Right kidney (tissue), 1 donor: ENCODE measurements at regions not wholly inside any gene's neighbourhood (a gene's known extent, or its start where the extent isn't known, plus 50 kb on each side); places are given as distances from the start of the nearest gene placed in this dataset.

Experiments
- DNase-seq: peaks from one replicate; pipeline ENCODE4 v3.0.0-alpha.2; 2016

DNA sequence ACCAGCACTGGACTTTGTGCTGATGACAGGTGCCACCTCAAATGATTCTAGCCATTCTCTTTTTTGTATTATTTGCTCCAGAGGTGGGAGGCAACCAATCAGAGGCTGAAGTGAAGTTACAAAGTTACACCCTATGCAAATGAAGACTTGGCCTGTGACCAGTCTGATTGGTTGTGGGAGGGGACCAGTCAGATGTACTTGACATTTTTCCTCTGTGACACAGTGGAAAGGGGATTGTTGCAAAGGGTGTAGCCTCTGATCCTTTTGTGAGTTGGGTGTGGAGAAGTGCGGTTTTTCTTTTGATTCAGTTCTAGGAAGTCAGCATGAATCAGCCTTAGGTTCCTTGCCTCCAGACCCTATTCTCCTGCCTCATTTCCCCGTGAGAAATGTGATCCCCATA is 244.0 kb downstream of the ARL6IP6 start:
- DNase-seq, result no peak

DNA sequence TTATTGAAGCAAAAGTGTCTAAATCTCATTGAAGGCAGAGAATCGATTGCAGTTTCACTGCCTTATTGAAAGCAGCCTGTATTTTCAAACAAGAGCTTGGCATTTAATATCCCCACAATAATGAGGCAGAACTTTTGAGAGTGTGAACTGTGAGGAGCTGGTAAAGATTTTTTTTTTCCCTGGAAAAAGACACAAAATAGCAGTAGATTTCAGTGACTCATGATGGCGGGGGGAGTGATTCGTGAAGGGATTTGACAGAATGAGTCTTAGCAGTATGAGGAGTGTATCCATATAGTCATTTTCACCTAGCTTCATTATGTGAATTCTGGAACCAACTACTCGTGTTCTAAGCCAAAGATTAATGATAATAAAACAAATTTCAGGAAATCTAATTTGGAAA is 242.9 kb downstream of the ARL6IP6 start:
- no peak for DNase-seq

DNA sequence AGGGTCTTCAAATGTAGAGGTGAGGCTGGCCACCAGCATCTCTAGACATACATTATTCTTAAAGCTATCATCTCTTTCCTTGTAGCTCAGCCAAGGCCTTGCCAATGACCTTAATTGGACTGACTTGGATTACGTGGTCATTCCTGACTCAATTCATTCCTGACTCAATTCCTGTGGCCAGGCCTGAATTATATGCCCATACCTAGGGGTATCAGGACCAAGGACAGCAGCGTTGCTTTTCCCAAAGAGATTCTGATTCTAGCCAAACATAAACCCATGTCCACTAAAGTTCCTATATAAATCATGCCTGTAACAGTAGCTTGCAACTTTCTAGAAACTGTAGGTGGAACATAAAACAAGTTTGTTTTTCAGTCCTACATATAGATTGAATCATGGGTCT is 231.7 kb downstream of the ARL6IP6 start:
- no peak for DNase-seq

DNA sequence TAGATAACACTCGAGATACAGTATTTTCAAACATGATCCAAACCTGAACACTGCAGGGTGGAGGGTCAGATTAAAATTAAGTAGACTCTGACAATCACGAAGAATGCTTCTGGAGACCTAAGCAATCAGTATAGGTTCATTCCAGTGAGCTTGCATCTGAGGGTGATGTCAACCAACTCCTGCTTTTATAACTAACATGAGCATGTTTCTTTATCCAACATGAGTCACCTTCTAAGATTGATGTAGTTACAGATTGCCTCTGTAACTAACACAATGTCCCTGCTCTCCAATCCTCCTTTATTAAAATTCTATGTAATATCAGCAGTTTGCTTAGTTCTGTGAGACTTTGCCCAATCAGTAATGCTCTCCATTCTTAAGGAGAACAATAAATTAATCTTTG is 225.7 kb downstream of the ARL6IP6 start:
- DNase-seq, result no peak

DNA sequence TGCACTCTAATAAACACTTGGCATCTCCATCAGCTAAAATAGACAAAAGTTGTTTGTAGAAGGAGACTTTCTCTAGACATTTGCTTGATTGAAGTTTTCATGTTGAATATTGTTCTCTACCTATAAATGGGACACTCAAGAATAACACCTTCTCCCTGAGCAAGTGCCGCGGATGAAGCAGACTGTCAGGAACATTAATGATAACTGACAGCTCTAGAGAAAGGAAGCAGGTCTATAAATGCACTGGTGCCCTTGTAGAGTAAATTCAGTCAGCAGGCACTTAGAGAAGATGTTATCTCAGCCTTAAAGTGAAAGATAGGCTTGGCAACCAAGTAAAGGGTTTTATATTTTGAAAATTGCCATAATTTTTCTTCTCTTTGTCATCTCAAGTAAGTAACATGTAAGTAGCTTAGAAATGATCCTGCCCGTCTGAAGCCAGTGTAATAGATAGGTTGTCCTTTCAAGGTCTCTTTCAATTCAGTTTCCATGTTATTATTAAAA is 224.6 kb downstream of the ARL6IP6 start:
- DNase-seq, result no peak

DNA sequence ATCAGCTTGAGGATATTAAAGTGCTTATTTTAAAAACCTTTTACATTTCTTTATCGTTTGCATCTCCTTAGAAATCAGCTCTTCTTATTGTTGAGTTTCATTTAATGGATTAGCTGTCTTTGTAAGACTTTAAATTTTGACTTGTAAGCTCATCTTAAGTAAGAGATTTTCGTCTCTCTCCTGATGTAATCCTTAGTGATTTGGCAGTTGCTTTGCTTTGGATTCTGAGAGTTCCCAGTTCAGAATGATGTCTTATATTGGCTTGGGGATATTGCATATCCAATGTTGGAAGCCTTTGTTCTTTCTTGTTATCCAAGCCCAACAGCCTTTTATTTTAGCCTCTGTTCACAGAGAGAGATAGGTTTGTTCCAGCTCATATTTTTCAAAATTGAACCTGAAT is 212.1 kb downstream of the ARL6IP6 start:
- no peak for DNase-seq

DNA sequence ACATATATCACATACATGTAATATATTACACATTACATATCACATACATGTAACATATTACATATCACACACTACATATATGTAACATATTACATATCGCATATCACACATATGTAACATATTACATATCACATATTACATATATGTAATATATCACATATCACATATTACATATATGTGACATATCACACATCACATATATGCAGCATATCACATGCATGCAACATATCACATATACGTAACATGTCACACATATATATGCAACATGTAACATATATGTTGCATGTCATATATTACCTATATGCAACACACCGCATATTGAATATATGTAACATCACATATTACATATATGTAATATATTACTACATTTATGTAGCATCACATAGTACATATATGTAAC is 211.2 kb downstream of the ARL6IP6 start:
- no peak for DNase-seq

DNA sequence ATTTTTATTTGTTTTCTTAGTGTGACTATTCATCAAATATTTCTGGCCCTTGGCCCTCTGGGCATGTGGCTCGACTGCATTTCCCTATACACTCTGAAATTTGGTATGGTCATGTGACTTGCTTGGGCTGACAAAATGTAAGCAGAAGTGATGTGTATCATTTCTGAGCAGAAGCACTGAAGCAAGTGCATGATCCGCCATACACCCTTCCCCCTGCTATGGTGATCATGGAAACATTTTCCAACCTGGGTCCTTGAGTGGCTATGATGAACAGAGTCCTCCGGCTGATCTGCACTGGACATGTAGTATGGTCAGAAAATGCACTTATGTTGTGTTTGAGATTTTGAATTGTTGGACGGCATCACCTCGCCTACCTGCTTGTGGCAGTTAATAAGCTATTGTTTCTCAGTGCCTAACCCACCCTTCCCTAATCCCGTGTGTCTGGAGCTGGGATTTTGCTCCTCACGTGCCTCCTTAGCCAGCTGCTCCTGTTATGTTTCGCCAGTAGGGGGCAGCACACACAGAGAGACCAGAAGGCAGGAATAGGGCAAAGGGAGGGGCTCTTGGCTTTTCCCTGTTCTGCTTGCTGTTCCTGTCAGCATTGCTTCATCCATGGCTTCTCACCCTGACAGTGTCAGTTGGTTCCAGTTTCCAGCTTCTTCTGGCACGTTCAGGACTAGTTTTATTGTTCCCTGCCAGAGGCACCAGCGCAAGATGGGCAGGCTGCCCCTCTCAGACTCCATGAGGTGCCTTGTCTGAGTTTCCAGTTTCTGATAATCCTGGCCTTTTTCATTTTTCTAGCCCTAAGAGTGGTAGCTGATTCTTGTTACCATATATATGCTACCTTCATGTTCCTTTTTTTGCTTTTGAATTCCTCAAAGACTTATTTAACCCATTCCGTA is 207.4 kb downstream of the ARL6IP6 start:
- DNase-seq, result peak; percentile 31

DNA sequence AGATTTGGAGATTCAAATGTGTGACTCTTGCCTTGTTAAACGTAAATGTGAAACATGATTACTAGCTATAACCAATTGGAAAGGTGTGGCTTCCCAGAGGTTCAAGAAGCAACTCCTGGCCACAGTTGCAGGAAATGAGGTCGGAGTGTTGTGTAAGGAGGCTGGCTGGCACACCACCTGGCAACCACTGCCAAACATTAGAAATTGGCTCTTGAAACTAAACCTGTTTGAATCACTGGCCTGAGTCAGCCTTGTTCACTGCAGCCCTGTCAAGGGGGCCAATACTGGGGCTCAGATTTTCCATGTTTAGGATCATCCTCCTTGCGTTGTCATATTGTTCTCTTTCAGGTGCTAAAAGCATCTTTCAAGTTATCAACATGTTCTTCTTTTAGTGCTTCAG is 206.3 kb downstream of the ARL6IP6 start:
- DNase-seq, result no peak

DNA sequence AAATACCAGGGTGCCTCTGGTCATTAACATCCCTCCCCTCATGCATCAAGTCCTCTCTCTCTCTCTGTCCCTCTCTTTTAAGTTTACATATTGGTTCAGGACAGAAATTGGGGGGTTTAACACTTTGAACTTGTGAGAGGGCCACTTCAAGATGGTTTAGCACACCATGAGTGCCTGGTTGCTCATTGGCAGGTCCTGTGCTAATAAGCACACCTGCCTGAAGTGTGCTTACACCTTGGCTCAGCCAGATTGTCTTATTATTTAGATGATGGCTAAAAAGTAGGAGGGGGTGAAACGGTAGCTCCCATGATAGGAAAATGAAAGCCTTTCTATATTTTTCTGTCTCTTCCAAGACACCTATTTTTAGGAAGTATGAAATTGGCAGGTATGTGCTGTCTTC is 205.8 kb downstream of the ARL6IP6 start:
- DNase-seq, result no peak

DNA sequence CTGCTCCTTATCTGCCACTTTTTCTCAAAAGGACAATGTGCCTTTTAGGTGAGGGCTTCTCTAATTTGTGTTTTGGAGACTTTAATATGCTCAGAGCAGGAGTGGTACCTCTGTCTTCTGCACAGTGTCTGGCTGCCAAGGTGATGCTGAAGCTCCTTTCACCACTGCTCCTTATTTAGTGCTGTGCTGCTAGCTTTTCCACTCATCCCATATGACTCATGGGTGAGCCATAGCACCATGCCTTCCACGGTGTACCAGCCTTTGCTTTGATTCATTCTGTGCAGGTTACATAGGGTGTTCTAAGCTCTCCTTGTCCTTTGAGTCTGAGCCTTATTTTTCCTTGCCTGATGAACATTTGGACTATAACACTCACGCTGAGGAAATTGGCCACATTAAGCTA is 202.4 kb downstream of the ARL6IP6 start:
- DNase-seq, result no peak

DNA sequence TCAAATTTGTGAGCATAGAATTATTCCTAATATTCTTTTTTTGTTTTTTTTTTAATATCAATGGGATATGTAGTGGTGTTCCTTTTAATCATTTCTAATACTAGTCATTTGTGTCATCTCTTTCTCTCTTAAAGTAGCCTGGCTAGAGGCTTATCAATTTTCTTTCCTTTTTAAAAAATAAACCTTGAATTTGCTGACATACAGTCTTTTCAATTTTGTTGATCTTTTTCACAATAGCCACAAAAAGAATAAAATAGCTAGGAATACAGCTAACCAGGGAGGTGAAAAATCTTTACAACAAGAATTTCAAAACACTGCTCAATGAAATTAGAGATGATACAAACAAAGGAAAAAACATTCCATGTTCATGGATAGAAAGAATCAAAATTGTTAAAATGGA is 192.6 kb downstream of the ARL6IP6 start:
- DNase-seq, result no peak

DNA sequence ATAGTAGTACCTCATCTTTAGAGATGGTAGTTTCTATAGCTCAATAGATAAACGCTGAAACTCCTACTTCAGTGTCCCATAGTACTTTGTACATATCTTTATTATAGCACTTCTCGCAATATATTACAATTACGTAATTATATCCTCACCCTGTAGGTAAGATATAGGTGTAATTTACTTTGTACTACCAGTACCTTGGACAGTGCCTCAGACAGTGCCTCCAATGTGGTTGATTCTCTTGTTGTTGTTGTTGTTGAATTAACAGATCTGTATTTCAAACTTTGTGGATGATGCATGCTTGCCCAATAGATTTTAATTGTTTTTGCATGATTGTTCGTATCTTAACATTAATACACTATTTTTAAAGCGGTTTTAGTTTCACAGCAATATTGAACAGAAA is 188.6 kb downstream of the ARL6IP6 start:
- no peak for DNase-seq

DNA sequence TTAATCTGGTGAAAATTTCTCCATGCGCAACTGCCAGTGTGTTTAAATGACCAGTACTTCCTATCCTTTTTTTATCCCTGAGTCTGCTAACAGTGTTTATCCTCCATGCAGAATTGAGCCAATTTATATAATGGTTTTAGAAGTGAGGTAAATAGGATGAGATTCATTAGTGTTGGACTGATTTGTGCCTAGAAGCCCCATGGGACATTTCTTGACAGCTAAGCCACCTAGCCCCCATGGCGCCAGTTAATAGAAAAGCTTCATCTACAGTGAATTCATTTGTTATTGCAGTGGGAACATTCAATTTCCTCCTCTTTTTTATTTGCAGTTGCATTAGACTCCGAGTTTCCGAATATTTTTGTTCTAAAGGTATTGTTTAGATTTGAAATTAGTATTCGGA is 175.6 kb downstream of the ARL6IP6 start:
- no peak for DNase-seq

DNA sequence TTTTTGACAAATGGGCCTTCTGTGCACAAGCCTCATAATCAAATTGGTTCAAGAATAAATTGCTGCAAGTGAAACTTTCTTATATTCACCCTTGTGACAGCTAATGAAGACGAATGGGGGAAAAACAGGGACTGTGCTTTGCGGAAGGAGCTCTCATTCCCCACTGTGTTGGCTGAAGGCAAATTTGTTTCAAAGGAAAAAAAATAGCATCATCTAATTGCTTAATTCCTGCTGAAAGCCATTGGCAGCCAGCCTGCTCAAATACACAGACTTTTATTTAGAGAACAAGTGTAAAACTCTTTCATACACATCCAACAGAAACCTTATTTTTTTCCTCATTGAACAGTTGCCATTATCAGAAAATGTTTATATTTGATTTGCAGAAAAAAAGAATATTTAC is 172.3 kb downstream of the ARL6IP6 start:
- DNase-seq, result no peak

DNA sequence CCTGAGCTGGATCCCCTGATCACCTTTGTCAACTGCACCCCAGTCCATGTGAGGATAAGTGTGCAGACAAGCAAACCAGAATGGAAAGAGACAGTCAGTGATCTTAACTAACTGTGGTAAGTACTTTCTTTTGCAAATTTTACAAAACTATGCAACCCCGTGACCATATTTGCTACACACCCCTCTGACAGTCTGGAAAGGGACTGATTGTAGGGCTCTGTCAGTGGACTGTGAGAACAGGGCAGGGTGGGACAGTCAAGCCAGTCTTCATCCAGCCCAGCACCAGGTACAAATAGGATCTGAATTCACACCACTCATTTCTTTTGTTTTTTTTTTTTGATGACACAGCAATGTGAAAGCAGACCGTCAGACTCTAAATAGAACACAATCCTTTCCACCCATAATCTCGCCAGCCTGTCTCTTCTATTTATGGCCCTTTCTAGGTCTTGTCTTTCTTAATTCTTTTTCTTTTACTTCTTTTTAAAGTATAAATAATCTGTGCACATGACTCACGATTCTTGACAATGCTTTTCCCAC is 165.6 kb downstream of the ARL6IP6 start:
- DNase-seq, result no peak

DNA sequence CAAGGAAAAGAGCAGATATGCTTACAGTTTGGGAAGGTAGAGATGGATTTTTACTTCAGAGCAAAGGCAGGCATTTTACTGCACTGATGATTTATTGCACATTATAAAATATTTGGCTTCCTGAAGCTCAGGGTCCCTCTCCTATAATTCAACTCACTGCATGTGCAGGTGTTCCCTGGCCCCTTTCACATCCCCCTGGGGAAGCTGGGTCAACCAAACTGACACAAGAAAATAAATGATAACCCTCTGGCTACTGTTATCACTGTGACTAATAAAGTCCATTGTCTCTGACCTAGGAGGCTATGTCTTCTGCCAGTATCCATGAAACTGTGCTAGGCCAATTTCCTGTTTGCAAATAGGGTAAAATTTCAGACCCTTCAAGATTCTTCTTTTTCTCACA is 163.1 kb downstream of the ARL6IP6 start:
- DNase-seq, result no peak

DNA sequence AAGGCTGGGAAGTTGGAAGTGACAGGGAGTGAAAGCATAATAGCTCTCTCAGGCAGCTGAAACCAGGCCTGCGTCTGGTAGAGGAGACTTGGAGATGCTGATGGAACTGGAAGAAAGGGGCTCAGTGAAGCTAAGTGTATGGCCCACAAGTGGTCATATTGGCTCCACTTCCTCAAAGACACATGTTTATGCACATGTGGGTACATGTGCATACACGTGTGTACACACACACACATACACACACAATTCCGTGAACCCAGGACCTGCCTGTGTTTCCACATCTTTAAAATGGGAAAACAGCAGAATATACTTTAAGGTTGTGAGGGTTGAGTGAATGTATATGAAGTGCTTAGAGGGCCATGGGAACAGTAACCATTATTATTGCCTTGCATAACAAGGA is 160.9 kb downstream of the ARL6IP6 start:
- DNase-seq, result no peak

DNA sequence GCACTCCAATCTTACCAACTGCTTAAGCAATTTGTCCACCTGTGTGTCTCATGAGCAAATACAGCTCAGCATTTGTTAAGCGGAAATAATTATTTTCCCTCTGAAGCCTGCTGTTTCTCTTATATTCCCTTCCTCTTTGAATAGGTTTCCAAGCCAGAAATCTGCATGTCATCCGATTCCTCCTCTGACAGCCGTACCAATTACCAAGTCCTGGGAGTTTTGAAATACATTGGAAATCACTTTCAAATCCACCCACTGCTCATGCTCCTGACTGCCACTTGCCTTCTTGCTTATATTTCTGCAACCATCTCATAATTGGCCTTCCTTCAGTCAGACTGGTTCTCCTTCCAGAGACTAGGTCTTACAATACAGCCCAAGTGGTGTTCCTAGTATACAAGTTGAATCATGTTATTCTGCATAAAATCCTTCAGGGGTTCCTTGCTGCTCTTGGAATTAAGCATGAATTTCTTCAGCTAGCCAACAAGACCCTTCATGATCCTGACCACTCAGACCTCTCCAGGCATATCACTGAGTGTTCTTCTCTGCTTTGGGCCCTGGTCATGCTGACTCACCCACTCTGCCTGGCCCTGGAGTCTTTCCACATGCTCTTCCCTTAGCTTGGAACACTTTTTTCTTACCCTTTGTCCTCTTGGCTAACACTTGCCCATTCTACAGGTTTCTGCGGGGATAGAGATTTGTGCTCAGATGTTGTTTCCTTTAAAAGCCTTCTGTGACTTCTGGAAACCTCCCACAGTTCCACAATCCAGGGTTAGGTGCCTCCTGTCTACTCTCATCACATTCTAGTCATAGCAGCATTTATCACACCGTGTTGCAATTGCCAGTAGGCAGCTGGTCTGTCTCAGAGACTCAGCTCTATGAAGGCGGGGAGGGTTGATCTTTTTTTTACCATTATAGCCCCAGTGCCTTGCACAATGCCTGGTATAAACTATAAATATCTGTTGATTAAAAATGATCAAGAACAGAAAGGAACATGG is 157.6 kb downstream of the ARL6IP6 start:
- DNase-seq, result no peak

DNA sequence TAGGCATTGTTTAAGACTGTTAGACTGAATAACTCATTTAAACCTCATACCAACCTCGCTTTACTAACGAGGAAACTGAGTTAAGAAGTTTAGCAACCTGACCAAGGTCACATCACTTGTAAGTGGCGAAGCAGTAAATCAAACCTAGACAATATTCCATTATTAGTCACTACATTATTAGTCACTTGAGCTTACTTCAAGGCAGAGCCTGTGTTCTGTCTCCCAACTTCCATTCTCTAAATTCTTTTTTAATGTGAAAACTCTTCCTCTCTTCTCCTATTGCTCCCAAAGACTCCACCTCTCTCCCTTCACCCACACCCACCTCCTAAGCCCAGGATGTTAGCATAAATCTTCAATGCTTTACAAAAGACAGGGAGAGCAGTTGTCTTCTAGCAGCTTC is 156.5 kb downstream of the ARL6IP6 start:
- DNase-seq, result no peak

DNA sequence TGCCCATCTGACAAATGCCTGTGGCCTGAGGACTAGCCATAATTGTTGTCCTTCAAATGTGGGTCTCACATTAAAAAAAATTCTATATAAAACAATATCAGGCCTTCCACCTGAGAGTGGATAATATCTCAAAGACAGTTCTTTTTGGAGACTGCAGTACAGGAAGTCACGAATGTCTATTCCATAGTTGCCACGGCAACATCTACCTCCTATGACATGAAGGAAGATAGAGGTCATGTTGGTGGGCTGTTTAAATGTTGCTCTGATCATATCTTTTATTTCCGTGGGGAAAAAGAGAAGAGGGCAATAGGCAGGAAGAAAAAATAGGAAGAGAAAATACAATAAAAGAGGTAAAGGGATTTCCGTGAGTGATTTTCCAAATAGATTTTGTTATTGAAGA is 151.8 kb downstream of the ARL6IP6 start:
- DNase-seq, result no peak

DNA sequence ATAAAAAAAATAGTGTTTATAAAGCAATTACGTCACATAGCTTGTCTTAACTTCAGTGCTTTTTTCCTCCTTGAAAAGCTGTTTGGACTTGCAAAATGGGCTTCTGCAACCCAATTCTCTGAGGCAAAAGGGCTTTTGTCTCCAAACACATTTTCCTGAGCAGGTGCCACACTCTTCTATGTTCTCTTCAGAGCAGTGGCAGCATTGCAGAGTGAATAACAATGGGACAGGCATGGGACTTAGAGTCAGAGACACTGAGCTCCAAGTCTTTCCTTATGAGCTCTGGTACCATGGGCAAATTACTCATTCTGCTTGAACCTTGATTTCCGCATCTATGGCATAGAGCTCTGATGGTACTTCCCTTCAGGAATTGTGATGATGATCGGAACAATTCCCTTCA is 149.0 kb downstream of the ARL6IP6 start:
- DNase-seq, result no peak

DNA sequence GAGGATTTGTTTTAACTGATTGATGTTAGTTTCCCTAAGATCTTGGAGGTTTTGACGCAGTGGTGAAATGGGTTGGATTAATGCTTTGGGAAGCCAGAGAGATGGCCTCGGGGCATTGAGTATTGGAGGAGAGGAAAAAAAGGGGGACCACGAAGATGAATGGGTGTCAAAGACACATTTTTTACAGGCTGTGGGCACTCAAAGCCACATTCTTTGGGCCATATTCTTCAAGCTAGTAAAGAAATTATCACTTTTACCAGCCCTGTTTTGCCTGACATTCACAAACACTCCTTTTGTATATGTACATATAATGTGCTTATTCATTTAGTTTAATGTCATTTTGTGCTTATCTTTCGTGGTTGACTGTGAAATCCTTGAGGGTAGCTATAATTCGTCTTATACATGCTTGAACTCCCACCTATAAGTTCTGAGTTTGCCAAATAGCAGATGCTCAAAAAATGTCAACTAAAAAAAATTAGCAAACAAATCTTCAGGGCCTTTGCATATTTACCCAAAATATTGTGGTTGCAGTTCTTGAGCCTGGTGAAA is 146.3 kb downstream of the ARL6IP6 start:
- no peak for DNase-seq
